ENCODE measurements at regions not wholly inside any gene's neighbourhood (a gene's known extent, or its start where the extent isn't known, plus 50 kb on each side); places are given as distances from the start of the nearest gene placed in this dataset.
A peak's percentile ranks its signal among the peaks of the same experiment; 100 is the strongest.
"Not testable (repeated sequence)": the region's sequence is repeated elsewhere in the genome, so short reads cannot be mapped to it uniquely, and the experiment has no call there.

DNA sequence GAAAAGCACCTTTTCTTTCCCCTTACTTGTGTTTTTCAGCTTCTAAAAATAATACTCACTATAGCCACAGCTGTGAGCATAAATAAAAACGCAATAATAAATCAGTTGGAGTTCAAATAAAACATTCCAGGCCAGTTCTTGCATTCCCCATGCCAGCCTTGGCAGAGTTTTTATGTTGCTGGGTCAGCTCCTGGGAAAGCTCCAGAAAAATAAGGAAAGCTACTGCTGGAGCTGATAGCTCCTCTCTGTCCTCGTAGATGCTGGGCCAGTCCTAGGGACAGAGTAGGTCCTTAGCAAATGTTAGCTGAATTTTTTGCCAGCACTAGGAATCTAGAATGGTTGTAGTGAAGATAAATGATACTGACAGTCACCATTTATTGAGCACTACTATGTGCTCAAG is 389.0 kb upstream of the SYNCRIP start:
- DNase-seq (ENCODE audit: low spot score), result no peak
- peak overlapping the region in 1 of 2 donors; percentile 20 for H3K27ac ChIP-seq
- H3K4me3 ChIP-seq, result no peak overlapping the region
- TF ChIP-seq, protein P1, sequence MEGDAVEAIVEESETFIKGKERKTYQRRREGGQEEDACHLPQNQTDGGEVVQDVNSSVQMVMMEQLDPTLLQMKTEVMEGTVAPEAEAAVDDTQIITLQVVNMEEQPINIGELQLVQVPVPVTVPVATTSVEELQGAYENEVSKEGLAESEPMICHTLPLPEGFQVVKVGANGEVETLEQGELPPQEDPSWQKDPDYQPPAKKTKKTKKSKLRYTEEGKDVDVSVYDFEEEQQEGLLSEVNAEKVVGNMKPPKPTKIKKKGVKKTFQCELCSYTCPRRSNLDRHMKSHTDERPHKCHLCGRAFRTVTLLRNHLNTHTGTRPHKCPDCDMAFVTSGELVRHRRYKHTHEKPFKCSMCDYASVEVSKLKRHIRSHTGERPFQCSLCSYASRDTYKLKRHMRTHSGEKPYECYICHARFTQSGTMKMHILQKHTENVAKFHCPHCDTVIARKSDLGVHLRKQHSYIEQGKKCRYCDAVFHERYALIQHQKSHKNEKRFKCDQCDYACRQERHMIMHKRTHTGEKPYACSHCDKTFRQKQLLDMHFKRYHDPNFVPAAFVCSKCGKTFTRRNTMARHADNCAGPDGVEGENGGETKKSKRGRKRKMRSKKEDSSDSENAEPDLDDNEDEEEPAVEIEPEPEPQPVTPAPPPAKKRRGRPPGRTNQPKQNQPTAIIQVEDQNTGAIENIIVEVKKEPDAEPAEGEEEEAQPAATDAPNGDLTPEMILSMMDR (IDR thresholded peaks at IDR 0.05), result no peak

DNA sequence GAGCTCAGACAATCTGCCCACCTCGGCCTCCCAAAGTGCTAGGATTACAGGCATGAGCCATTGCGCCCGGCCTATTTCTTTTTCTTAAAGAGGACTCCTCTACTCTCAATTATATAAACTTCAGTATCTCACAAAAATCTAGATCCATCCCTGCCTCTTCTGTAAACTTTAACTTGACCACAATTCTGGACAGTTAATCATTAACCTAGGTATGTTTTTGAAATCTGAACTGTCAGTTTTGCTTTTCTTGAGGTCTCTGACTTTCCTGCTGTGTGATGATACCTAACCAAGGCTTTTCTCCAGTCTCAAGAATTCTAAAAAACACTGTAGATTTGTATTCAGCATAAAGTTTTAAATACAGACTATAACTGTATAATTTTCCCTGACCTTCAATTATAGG is 388.2 kb upstream of the SYNCRIP start:
- Histone ChIP-seq H3K4me3 (no peak overlapping the region), H3K27ac (no peak overlapping the region)
- DNase-seq (ENCODE audit: low spot score), result no peak
- TF ChIP-seq, protein P1 (IDR thresholded peaks at IDR 0.05), result no peak

DNA sequence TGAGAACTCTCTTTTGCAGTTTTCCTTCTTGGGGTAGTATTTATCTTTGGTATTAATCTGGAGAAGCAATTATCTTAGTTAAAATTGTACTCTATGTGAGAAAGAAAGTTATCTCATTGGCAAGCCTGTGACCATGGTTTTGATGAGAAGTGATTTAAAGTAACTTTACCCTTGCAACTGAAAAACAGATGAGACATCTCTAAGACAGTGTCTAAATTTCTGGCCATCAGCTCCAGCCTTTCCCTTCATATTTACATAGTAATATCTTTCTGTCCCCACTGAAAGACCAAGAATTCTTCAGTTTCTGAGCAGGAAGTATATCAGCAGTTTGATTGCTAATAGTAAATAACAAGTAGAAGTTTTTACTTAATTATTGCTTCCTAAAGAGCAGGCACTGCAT is 386.1 kb upstream of the SYNCRIP start:
- TF ChIP-seq, protein P1 (IDR thresholded peaks at IDR 0.05), result no peak
- Histone ChIP-seq H3K27ac (no peak overlapping the region), H3K4me3 (no peak overlapping the region)
- no peak for DNase-seq (ENCODE audit: low spot score)

DNA sequence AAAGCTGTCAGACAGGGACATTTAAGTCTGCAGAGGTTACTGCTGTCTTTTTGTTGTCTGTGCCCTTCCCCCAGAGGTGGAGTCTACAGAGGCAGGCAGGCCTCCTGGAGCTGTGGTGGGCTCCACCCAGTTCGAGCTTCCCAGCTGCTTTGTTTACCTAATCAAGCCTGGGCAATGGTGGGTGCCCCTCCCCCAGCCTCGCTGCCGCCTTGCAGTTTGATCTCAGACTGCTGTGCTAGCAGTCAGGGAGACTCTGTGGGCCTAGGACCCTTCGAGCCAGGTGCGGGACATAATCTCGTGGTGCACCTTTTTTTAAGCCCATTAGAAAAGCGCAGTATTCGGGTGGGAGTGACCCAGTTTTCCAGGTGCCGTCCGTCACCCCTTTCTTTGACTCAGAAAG is 384.2 kb upstream of the SYNCRIP start:
- H3K27ac ChIP-seq; DNase-seq (ENCODE audit: low spot score); H3K4me3 ChIP-seq: not testable (repeated sequence)

DNA sequence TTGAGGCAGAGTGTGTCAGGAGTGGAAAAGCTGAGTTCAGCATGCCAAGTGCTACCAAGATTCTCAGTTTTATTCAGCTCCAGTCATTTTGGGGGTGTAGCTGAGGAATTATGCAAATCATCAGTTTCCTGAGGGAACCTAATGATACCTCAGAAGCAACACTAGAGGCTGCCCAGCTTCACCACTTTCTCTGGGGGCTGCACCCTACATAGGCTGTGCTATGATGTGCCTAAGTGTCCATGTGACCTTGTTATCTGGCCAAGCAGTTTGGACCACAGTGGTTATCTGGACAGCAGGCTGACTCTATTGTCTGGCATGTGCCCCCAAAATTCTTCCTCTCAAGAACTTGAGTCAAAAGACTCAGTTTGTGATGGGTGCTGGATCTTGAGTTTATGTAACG is 374.6 kb upstream of the SYNCRIP start:
- no peak for DNase-seq (ENCODE audit: low spot score)
- Histone ChIP-seq H3K4me3 (no peak overlapping the region), H3K27ac (no peak overlapping the region)
- TF ChIP-seq, protein P1 (IDR thresholded peaks at IDR 0.05), result no peak

DNA sequence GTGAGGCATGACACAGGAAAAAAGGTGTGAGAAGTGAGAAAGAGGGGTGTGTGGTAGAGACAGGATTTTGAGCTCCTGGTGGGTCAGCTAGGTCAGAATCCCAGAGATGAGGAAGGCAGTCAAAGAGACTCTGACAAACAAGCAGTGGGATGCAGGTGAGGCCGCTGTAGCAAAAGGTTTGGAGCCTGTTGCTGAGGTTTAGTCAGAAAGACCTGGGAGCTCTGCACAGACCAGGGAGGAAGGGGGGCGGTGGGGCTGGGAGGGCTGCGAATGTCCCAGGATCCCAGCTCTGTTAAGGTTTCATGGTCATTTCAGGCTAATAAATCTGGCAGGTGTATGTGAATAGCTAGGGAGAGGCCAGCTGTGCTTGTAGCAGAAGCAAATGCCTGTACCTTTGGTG is 373.9 kb upstream of the SYNCRIP start:
- TF ChIP-seq, protein P1 (IDR thresholded peaks at IDR 0.05), result no peak
- H3K27ac ChIP-seq, result no peak overlapping the region
- no peak for DNase-seq (ENCODE audit: low spot score)
- H3K4me3 ChIP-seq, result no peak overlapping the region

DNA sequence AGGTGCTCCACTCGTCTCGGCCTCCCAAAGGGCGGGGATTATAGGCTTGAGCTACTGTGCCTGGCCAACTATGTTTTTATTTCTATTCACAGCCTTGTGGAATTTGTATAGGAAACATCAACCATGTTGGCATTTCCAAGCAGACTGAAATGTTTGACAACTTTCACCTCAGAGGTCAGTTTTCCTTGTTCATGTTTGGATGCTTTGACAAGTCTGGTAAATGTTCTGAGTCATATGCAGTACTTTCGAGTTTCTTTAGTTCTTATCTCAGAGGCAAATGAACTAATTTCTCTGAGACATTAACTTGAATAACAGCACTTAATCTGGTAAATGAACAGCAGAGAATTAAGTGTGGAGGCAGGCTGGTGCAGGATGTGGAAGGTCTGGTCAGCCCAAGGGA is 373.4 kb upstream of the SYNCRIP start:
- no peak overlapping the region for H3K4me3 ChIP-seq
- TF ChIP-seq, protein P1 (IDR thresholded peaks at IDR 0.05), result no peak
- H3K27ac ChIP-seq, result no peak overlapping the region
- DNase-seq (ENCODE audit: low spot score), result no peak

DNA sequence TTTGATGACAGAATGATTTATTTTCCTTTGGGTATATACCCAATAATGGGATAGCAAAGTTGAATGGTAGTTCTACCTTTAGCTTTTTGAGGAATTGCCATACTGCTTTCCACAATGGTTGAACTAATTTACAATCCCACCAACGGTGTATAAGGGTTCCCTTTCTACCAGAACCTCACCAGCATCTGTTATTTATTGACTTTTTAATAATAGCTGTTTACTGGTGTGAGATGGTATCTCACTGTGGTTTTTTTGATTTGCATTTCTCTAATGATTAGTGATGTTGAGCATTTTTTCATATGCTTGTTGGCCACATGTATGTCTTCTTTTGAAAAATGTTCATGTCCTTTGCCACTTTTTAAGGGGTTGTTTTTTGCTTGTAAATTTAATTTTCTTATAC is 370.3 kb upstream of the SYNCRIP start:
- H3K4me3 ChIP-seq; DNase-seq (ENCODE audit: low spot score); H3K27ac ChIP-seq: not testable (repeated sequence)
